IPS-18a (cell line): ENCODE measurements at regions not wholly inside any gene's neighbourhood (a gene's known extent, or its start where the extent isn't known, plus 50 kb on each side); places are given as distances from the start of the nearest gene placed in this dataset.
"Not testable (repeated sequence)": the region's sequence is repeated elsewhere in the genome, so short reads cannot be mapped to it uniquely, and the experiment has no call there.

Experiments used
- H3K27ac ChIP-seq: one replicate; pipeline ENCODE4 v1.5.1; 2013; ENCODE audit warnings: low read length
- H3K27me3 ChIP-seq: one replicate; pipeline ENCODE4 v1.6.1; 2013; ENCODE audit warnings: mild to moderate bottlenecking, low read length; ENCODE audit not compliant: control insufficient read depth, insufficient read depth
- H3K36me3 ChIP-seq: one replicate; pipeline ENCODE4 v1.6.1; 2013; ENCODE audit warnings: low read depth, low read length; ENCODE audit not compliant: control insufficient read depth
- H3K4me1 ChIP-seq: one replicate; pipeline ENCODE4 v1.6.1; 2013; ENCODE audit warnings: low read depth, low read length; ENCODE audit not compliant: control insufficient read depth
- H3K4me3 ChIP-seq: one replicate; pipeline ENCODE4 v1.5.1; 2013; ENCODE audit warnings: low read length
- H3K9ac ChIP-seq: one replicate; pipeline ENCODE4 v1.6.1; 2013; ENCODE audit warnings: mild to moderate bottlenecking, low read length, moderate library complexity
- H3K9me3 ChIP-seq: one replicate; pipeline ENCODE4 v1.6.1; 2013; ENCODE audit warnings: low read depth, low read length; ENCODE audit not compliant: control insufficient read depth

DNA sequence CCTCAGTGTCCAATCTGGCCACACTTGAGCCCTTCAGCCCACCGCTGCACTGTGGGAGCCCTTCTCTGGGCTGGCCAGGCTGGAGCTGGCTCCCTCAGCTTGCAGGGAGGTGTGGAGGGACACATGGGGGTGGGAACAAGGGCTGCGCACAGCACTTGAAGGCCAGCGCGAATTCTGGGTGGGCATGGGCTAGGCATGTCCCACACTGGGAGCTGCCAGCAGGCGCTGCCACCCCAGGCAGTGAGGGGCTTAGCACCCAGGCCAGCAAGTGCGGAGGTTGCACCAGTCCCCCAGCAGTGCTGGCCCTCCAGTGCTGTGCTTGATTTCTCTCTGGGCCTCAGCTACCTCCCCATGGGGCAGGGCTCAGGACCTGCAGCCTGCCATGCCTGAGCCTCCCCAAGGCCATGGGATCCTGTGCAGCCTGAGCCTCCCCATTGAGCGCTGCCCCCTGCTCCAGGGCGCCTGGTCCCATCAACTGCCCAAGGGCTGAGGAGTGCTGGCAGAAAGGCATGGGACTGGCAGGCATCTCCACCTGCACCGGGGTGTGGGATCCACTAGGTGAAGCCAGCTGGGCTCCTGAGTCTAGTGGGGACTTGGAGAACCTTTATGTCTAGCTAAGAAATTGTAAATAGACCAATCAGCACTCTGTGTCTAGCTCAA, 148.2 kb downstream of the EMB start:
- Histone ChIP-seq H3K4me3 (no peak overlapping the region), H3K27ac (no peak overlapping the region), H3K4me1 (no peaks in the 10 kb centered on the region), H3K9me3 (peaks cover 46% of the 10 kb centered on the region), H3K27me3 (no peaks in the 10 kb centered on the region), H3K36me3 (no peaks in the 10 kb centered on the region), H3K9ac (no peak overlapping the region)

DNA sequence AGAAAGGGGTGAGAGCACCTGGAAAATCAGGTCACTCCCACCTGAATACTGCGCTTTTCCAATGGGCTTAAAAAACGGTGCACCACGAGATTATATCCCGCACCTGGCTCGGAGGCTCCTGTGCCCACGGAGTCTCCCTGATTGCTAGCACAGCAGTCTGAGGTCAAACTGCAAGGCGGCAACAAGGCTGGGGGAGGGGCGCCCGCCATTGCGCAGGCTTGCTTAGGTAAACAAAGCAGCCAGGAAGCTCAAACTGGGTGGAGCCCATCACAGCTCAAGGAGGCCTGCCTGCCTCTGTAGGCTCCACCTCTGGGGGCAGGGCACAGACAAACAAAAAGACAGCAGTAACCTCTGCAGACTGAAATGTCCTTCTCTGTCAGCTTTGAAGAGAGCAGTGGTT, 160.6 kb downstream of the EMB start:
- H3K36me3 ChIP-seq, H3K4me3 ChIP-seq: not testable (repeated sequence)
- H3K9me3 ChIP-seq, result peaks cover 34% of the 10 kb centered on the region

More for the DNA sequence above, 160.6 kb downstream of the EMB start:
- not testable (repeated sequence) for H3K9ac ChIP-seq, H3K4me1 ChIP-seq, H3K27ac ChIP-seq, H3K27me3 ChIP-seq
